ENCODE measurements at regions not wholly inside any gene's neighbourhood (a gene's known extent, or its start where the extent isn't known, plus 50 kb on each side); places are given as distances from the start of the nearest gene placed in this dataset.

DNA sequence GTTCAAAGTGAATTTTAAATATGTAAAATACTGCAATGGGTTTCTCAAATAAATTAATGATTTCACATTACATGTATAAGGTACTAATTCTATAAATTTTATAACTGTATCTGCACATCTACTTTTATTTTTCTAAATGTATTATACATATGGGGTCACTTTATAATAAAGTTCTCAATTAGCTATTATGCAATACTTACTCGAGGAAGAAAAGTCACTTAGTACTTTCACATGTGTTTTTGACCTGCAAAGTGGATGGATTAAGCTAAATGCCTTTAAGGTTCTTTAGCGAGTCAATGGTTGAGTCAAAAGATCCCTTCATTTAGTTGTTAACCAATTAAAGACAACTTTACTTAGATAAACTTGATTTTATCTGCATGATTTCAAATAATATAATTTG, 437.8 kb downstream of the ANKRD7 start:
- H3K9me3 Mint-ChIP-seq (ENCODE audit: unreplicated experiment): no peaks in the 10 kb centered on the region
- no peak overlapping the region for H3K27ac Mint-ChIP-seq (ENCODE audit: unreplicated experiment)
- no peak for DNase-seq (ENCODE audit: extremely low spot score, unreplicated experiment)
- H3K4me1 Mint-ChIP-seq (ENCODE audit: unreplicated experiment): peaks cover 2% of the 10 kb centered on the region
- H3K27me3 Mint-ChIP-seq (ENCODE audit: unreplicated experiment): no peaks in the 10 kb centered on the region
- TF ChIP-seq, protein P1, sequence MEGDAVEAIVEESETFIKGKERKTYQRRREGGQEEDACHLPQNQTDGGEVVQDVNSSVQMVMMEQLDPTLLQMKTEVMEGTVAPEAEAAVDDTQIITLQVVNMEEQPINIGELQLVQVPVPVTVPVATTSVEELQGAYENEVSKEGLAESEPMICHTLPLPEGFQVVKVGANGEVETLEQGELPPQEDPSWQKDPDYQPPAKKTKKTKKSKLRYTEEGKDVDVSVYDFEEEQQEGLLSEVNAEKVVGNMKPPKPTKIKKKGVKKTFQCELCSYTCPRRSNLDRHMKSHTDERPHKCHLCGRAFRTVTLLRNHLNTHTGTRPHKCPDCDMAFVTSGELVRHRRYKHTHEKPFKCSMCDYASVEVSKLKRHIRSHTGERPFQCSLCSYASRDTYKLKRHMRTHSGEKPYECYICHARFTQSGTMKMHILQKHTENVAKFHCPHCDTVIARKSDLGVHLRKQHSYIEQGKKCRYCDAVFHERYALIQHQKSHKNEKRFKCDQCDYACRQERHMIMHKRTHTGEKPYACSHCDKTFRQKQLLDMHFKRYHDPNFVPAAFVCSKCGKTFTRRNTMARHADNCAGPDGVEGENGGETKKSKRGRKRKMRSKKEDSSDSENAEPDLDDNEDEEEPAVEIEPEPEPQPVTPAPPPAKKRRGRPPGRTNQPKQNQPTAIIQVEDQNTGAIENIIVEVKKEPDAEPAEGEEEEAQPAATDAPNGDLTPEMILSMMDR (IDR thresholded peaks at IDR 0.05): no peak
- H3K36me3 Mint-ChIP-seq (ENCODE audit: unreplicated experiment): no peaks in the 10 kb centered on the region
- no peak overlapping the region for H3K4me3 Mint-ChIP-seq (ENCODE audit: unreplicated experiment)

DNA sequence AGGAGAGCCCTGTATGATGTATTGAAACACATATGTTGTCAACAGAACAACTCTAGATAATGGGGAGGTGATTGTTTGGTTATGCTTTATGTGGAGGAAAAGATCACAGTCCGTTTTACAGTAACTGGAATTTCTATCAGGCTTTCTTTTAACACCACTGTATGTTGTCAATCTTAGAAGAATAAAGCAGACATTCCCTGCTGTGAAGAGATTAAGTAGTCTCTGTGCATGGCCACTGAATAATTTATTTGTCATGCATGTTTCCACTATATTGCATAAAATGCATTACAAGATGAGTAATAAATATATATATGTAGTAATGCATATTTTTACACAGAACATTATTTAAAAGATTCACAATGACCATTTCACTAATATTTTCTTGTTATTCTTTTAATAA, 440.0 kb downstream of the ANKRD7 start:
- Mint-ChIP-seq H3K27ac (ENCODE audit: unreplicated experiment) (no peak overlapping the region), H3K4me3 (ENCODE audit: unreplicated experiment) (no peak overlapping the region), H3K4me1 (ENCODE audit: unreplicated experiment) (no peaks in the 10 kb centered on the region), H3K36me3 (ENCODE audit: unreplicated experiment) (no peaks in the 10 kb centered on the region), H3K27me3 (ENCODE audit: unreplicated experiment) (no peaks in the 10 kb centered on the region), H3K9me3 (ENCODE audit: unreplicated experiment) (no peaks in the 10 kb centered on the region)
- DNase-seq (ENCODE audit: extremely low spot score, unreplicated experiment): no peak
- TF ChIP-seq, protein P1 (IDR thresholded peaks at IDR 0.05): no peak

DNA sequence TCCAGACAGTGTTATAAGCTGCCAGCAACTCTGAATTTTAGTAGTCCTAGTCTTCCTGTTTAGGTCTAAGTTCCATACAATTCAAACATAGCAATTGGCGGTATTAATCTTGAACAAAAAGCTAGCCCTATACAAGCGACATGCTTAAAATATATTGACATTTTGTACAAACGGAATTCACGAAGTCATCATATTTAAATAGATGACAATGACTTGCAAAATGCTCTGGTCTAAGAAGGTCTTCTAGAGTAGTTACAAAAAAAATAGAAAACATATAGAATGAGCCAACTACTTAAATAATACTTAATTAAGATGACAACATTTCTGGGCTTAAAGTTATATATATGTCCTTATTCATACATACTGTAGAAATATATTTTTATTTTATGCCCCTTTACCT, 446.6 kb downstream of the ANKRD7 start:
- H3K27me3 Mint-ChIP-seq (ENCODE audit: unreplicated experiment): no peaks in the 10 kb centered on the region
- H3K4me3 Mint-ChIP-seq (ENCODE audit: unreplicated experiment): no peak overlapping the region
- no peaks in the 10 kb centered on the region for H3K9me3 Mint-ChIP-seq (ENCODE audit: unreplicated experiment)
- no peaks in the 10 kb centered on the region for H3K4me1 Mint-ChIP-seq (ENCODE audit: unreplicated experiment)
- H3K36me3 Mint-ChIP-seq (ENCODE audit: unreplicated experiment): no peaks in the 10 kb centered on the region
- DNase-seq (ENCODE audit: extremely low spot score, unreplicated experiment): no peak
- TF ChIP-seq, protein P1 (IDR thresholded peaks at IDR 0.05): no peak
- H3K27ac Mint-ChIP-seq (ENCODE audit: unreplicated experiment): no peak overlapping the region

DNA sequence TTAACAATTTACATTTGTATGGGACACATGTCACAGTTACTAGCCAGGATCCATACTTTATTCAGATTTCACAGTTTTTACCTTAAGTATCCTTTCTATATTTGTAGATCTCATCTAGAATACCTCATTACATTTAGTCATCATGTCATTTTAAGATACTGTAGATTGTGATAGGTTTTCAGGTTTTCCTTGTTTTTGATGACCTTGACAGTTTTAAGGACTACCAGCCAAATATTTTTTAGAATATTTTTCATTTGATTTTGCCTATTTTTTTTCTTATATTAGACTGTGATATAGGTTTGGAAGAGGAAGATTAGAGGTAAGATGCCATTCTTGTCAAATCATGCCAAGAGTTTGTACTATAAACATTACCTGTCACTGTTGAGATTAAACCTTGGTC, 460.3 kb downstream of the ANKRD7 start:
- no peak overlapping the region for H3K4me3 Mint-ChIP-seq (ENCODE audit: unreplicated experiment)
- no peak overlapping the region for H3K27ac Mint-ChIP-seq (ENCODE audit: unreplicated experiment)
- no peaks in the 10 kb centered on the region for H3K4me1 Mint-ChIP-seq (ENCODE audit: unreplicated experiment)
- TF ChIP-seq, protein P1 (IDR thresholded peaks at IDR 0.05): no peak
- no peaks in the 10 kb centered on the region for H3K27me3 Mint-ChIP-seq (ENCODE audit: unreplicated experiment)
- no peak for DNase-seq (ENCODE audit: extremely low spot score, unreplicated experiment)
- no peaks in the 10 kb centered on the region for H3K36me3 Mint-ChIP-seq (ENCODE audit: unreplicated experiment)
- no peaks in the 10 kb centered on the region for H3K9me3 Mint-ChIP-seq (ENCODE audit: unreplicated experiment)

DNA sequence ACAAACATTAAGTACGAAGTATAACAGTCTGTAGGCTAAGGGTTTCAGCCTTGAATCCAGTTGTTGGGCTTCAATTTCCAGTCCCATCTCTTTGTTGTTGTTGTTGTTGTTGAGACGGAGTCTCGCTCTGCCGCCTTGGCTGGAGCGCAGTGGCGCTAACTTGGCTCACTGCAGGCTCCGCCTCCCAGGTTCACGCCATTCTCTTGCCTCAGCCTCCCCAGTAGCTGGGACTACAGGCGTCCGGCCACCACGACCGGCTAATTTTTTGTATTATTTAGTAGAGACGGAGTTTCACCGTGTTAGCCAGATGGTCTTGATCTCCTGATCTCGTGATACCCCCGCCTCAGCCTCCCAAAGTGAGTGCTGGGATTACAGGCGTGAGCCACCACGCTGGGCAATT, 464.9 kb downstream of the ANKRD7 start:
- no peak overlapping the region for H3K4me3 Mint-ChIP-seq (ENCODE audit: unreplicated experiment)
- TF ChIP-seq, protein P1 (IDR thresholded peaks at IDR 0.05): no peak
- no peaks in the 10 kb centered on the region for H3K4me1 Mint-ChIP-seq (ENCODE audit: unreplicated experiment)
- H3K27me3 Mint-ChIP-seq (ENCODE audit: unreplicated experiment): no peaks in the 10 kb centered on the region
- no peak overlapping the region for H3K27ac Mint-ChIP-seq (ENCODE audit: unreplicated experiment)
- H3K36me3 Mint-ChIP-seq (ENCODE audit: unreplicated experiment): no peaks in the 10 kb centered on the region
- no peak for DNase-seq (ENCODE audit: extremely low spot score, unreplicated experiment)
- no peaks in the 10 kb centered on the region for H3K9me3 Mint-ChIP-seq (ENCODE audit: unreplicated experiment)
